ENCODE measurements at regions not wholly inside any gene's neighbourhood (a gene's known extent, or its start where the extent isn't known, plus 50 kb on each side); places are given as distances from the start of the nearest gene placed in this dataset.

- Histone ChIP-seq H3K9me3 (no peaks in the 10 kb centered on the region), H3K36me3 (no peaks in the 10 kb centered on the region), H3K4me1 (peaks cover 0 to 6% (median 0%) of the 10 kb centered on the region in 4 donors), H3K27ac (no peak overlapping the region), H3K27me3 (no peaks in the 10 kb centered on the region), H3K4me3 (no peak overlapping the region)
- intact Hi-C loops (cut with DNase I) = no loop called here
- 84 to 88% methylated on average over 3 of the region's 3 CpGs for WGBS, 2 donors
- DNase-seq = no peak
- TF ChIP-seq POLR2A (IDR thresholded peaks at IDR 0.05) (no peak), CTCF (IDR thresholded peaks at IDR 0.05) (no peak), POLR2AphosphoS5 (IDR thresholded peaks at IDR 0.05) (no peak), EP300 (IDR thresholded peaks at IDR 0.05) (no peak)
Observed at GRCh38 chr12:28793581-28794151, 355.4 kb upstream of the FAR2 start.

GRCh38 chr12:28794211-28794610 is 354.9 kb upstream of the FAR2 start:
- intact Hi-C loops (cut with DNase I) = no loop called here
- H3K27ac ChIP-seq = no peak overlapping the region

DNA sequence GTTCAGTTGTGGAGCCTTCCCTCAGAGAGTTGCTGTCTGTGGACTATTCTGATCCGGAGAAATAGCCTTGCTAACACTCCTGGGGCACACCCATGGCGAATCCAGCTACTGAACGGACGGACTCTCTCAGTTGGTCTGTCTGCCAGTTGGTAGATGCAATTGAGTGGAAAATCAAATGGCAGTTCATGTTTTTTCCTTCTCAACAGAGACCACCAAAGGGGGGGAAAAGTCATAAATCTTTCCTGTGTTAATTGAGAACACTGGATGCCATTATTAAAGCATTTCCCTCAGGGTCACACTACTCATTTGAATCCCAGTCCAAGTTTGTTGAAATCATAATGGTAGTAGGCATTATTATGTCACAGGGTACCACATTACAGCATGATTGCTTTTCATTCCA is 354.3 kb upstream of the FAR2 start:
- Histone ChIP-seq H3K27me3 (no peaks in the 10 kb centered on the region), H3K4me1 (peaks cover 0 to 6% (median 0%) of the 10 kb centered on the region in 4 donors), H3K36me3 (no peaks in the 10 kb centered on the region), H3K4me3 (no peak overlapping the region), H3K27ac (no peak overlapping the region), H3K9me3 (no peaks in the 10 kb centered on the region)
- WGBS, 2 donors = 88 to 91% methylated on average over 4 of the region's 4 CpGs
- no peak for DNase-seq
- intact Hi-C loops (cut with DNase I) = no loop called here
- TF ChIP-seq POLR2A (IDR thresholded peaks at IDR 0.05) = no peak
- no peak for TF ChIP-seq CTCF (IDR thresholded peaks at IDR 0.05)
- no peak for TF ChIP-seq EP300 (IDR thresholded peaks at IDR 0.05)

More at GRCh38 chr12:28794211-28794610, 354.9 kb upstream of the FAR2 start:
- DNase-seq = no peak
- Histone ChIP-seq H3K36me3 (no peaks in the 10 kb centered on the region), H3K4me1 (peaks cover 0 to 6% (median 0%) of the 10 kb centered on the region in 4 donors), H3K27me3 (no peaks in the 10 kb centered on the region), H3K9me3 (no peaks in the 10 kb centered on the region), H3K4me3 (no peak overlapping the region)
- no peak for TF ChIP-seq CTCF (IDR thresholded peaks at IDR 0.05)
- no peak for TF ChIP-seq EP300 (IDR thresholded peaks at IDR 0.05)
- TF ChIP-seq POLR2A (IDR thresholded peaks at IDR 0.05) = no peak
- 82 to 88% methylated on average over 5 of the region's 5 CpGs for WGBS, 2 donors

DNA sequence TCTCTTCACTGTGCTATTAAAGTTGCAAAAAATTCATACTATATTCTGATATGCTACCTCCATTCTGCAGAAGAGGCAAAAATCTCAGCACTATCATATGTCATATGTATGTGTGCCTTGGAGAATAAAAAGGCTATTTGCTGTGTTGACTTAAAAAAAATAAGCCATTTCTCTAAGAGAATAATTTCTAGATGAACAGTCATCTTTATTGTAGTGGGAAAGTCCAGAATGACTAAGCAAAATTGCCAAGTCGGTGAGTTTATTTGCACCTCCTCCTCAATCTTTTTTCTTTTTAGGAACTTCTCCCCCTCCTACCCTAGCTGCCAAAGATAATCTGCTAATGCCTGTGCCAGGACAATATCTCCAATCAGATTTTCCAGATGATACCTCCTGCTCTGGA is 353.8 kb upstream of the FAR2 start:
- no peak overlapping the region for H3K27ac ChIP-seq
- intact Hi-C loops (cut with DNase I) = no loop called here
- DNase-seq = no peak
- WGBS, 2 donors = 9 to 15% methylated on average over 1 of the region's 1 CpG
- H3K4me1 ChIP-seq = peaks cover 0 to 6% (median 0%) of the 10 kb centered on the region in 4 donors
- no peak overlapping the region for H3K4me3 ChIP-seq
- H3K27me3 ChIP-seq = no peaks in the 10 kb centered on the region
- no peaks in the 10 kb centered on the region for H3K36me3 ChIP-seq
- no peaks in the 10 kb centered on the region for H3K9me3 ChIP-seq
- TF ChIP-seq POLR2AphosphoS5 (IDR thresholded peaks at IDR 0.05) (no peak), CTCF (IDR thresholded peaks at IDR 0.05) (no peak), EP300 (IDR thresholded peaks at IDR 0.05) (no peak), POLR2A (IDR thresholded peaks at IDR 0.05) (no peak)

DNA sequence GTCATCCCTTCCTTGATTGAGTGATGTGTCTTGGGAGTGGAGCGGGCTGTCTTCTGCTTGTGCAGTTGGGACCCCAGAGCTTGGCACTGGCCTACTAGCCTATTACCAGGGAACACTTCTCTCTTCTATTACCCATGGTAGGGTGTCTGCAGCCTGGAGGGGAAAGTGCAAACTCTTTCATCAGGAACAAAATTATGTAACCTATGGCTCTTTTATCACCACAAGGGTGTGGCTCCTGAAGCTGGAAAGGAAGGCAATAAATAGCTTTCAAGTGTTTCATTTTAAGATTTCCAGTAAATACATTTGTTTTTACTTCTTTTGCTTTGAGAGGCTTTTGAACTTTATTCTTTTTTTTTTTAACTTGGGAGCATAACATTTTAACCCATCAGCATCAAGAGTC is 349.7 kb upstream of the FAR2 start:
- Histone ChIP-seq H3K36me3 (no peaks in the 10 kb centered on the region), H3K4me3 (no peak overlapping the region), H3K27ac (no peak overlapping the region), H3K9me3 (no peaks in the 10 kb centered on the region), H3K4me1 (no peaks in the 10 kb centered on the region), H3K27me3 (no peaks in the 10 kb centered on the region)
- intact Hi-C loops (cut with DNase I) = no loop called here
- 95 to 100% methylated on average over 1 of the region's 1 CpG for WGBS, 2 donors
- TF ChIP-seq CTCF (IDR thresholded peaks at IDR 0.05) = no peak
- TF ChIP-seq POLR2A (IDR thresholded peaks at IDR 0.05) = no peak
- TF ChIP-seq EP300 (IDR thresholded peaks at IDR 0.05) = no peak
- no peak for TF ChIP-seq POLR2AphosphoS5 (IDR thresholded peaks at IDR 0.05)
- no peak for DNase-seq
